Heart left ventricle (tissue), 16 donors: ENCODE measurements at regions not wholly inside any gene's neighbourhood (a gene's known extent, or its start where the extent isn't known, plus 50 kb on each side); places are given as distances from the start of the nearest gene placed in this dataset.

Experiments
- ATAC-seq, 4 donors: fragments of 200-7000 bp; cut with Tn5 transposase; one replicate each; pipeline ENCODE4 v1.9.1; 2020 to 2022; ENCODE audit warnings: moderate library complexity in 4 of 4, mild to moderate bottlenecking in 3 of 4, moderate number of reproducible peaks in 1 of 4
- DNase-seq, 5 donors: peaks; one replicate each; pipeline ENCODE4 v3.0.0-alpha.2; 2020
- H3K27ac ChIP-seq, 12 donors: fragments of 200-600 bp; sonication (generic) in 4 of 12; one replicate each; pipeline versions ENCODE4 v1.5.0 to v1.8.0; 2016 to 2022; ENCODE audit warnings: mild to moderate bottlenecking in 2 of 12
- H3K27me3 ChIP-seq, 9 donors: fragments of 200-600 bp; sonication (generic) in 2 of 9; one replicate each; pipeline versions ENCODE4 v1.5.1 to v1.8.0; 2016 to 2022; ENCODE audit warnings: mild to moderate bottlenecking in 3 of 9
- H3K36me3 ChIP-seq, 9 donors: fragments of 200-600 bp; sonication (generic) in 2 of 9; one replicate each; pipeline versions ENCODE4 v1.5.0 to v1.8.0; 2018 to 2022; ENCODE audit warnings: mild to moderate bottlenecking in 2 of 9
- H3K4me1 ChIP-seq, 12 donors: fragments of 200-600 bp; sonication (generic) in 4 of 12; one replicate each; pipeline versions ENCODE4 v1.5.0 to v1.8.0; 2016 to 2022; ENCODE audit warnings: mild to moderate bottlenecking in 3 of 12
- H3K4me3 ChIP-seq, 12 donors: fragments of 200-600 bp; sonication (generic) in 4 of 12; one replicate each; pipeline versions ENCODE4 v1.5.0 to v1.8.0; 2017 to 2022; ENCODE audit warnings: mild to moderate bottlenecking in 9 of 12, moderate library complexity in 4 of 12
- H3K9me3 ChIP-seq, 12 donors: fragments of 200-600 bp; sonication (generic) in 4 of 12; one replicate each; pipeline versions ENCODE4 v1.5.0 to v1.8.0; 2016 to 2022; ENCODE audit warnings: mild to moderate bottlenecking in 1 of 12
- CTCF ChIP-seq, 12 donors: fragments of 200-600 bp; sonication (generic) in 4 of 12; IDR thresholded peaks; one replicate each; pipeline versions ENCODE4 v1.5.0 to v1.8.0; 2018 to 2022; ENCODE audit warnings: antibody characterized with exemption in 12 of 12, mild to moderate bottlenecking in 5 of 12
- POLR2A ChIP-seq, 2 donors: fragments of 450-650 bp; IDR thresholded peaks; one replicate each; pipeline ENCODE4 v1.6.1; 2017; ENCODE audit warnings: antibody characterized with exemption in 2 of 2, mild to moderate bottlenecking in 2 of 2, moderate library complexity in 2 of 2
- WGBS, 4 donors: extraction: QIAGEN DNeasy Blood & Tissue Kit in 2 of 4; methylation state at CpG; one replicate each; pipeline versions ENCODE4 v1.1.5 to v1.1.7; 2013 to 2018; 5-methylcytosine and 5-hydroxymethylcytosine counted together
- intact Hi-C, 10 donors: fragments of 100-400 bp; cut with DNase I; formaldehyde crosslinking; loops; one replicate each; pipeline versions ENCODE4 v1.11.1 to v1.14.2; 2022
- donor health status: ischemic (EF 13 %, LVEDD 7.1; RV severe dilation, severe dysfunction).
- donor health status: healthy with polysubstance abuse.
- donor health status: DM: no; HTN: yes; CAD: no.
- donor health status: DM: no; HTN: no; CAD: no.
- donor health status: ischemic (EF 25% LVEDD 6.9; RV normal size, moderate dysfunction).
- donor health status: ischemic (EF 25% LVEDD 5.7; RV mildly dilated, moderate dysfunction).
- donor health status: healthy.
- donor health status: DM: yes; HTN: yes; CAD: no.
- donor health status: ischemic (EF 35%, LVEDD 5.7; RV mildly dilated, moderate dysfunction).
- donor health status: nonischemic (EF 11% LVEDD 7.7; RV severe dilation, severe dysfunction).
- donor health status: DM: yes; HTN: yes; CAD: no.
- donor health status: PGD.
- donor health status: ischemic (EF 29% LVEDD 5.4; RV normal size, mild dysfunction).
- donor health status: nonischemic (EF 23%, LVEDD 6.1; RV moderate dilation, normal function).

GRCh38 chr1:56311766-56312165 lies 267.6 kb downstream of the PLPP3 start:
- H3K27ac ChIP-seq, result no peak overlapping the region
- no peak for ATAC-seq
- intact Hi-C loops, result no loop called here
- no peak for TF ChIP-seq CTCF (IDR thresholded peaks at IDR 0.05)
- 49 to 98% (median 75%) methylated on average over 2 of the region's 2 CpGs for WGBS, 4 donors
- no peak for DNase-seq
- peaks cover 0 to 26% (median 3%) of the 10 kb centered on the region in 12 donors for H3K9me3 ChIP-seq
- H3K27me3 ChIP-seq, result no peaks in the 10 kb centered on the region
- H3K4me3 ChIP-seq, result no peak overlapping the region
- H3K4me1 ChIP-seq, result peaks cover 0 to 12% (median 1%) of the 10 kb centered on the region in 12 donors
- H3K36me3 ChIP-seq, result no peaks in the 10 kb centered on the region

GRCh38 chr1:56310945-56311344 lies 268.4 kb downstream of the PLPP3 start:
- H3K36me3 ChIP-seq, result no peaks in the 10 kb centered on the region
- H3K9me3 ChIP-seq, result peaks cover 0 to 26% (median 3%) of the 10 kb centered on the region in 12 donors
- no peaks in the 10 kb centered on the region for H3K27me3 ChIP-seq
- TF ChIP-seq CTCF (IDR thresholded peaks at IDR 0.05) (no peak), POLR2A (IDR thresholded peaks at IDR 0.05) (no peak)
- 75 to 89% (median 83%) methylated on average over 3 of the region's 3 CpGs for WGBS, 4 donors
- H3K4me3 ChIP-seq, result no peak overlapping the region
- peaks cover 0 to 9% (median 1%) of the 10 kb centered on the region in 12 donors for H3K4me1 ChIP-seq
- no peak overlapping the region for H3K27ac ChIP-seq
- intact Hi-C loops, result no loop called here
- ATAC-seq, result no peak
- no peak for DNase-seq

- peaks cover 0 to 25% (median 9%) of the 10 kb centered on the region in 12 donors for H3K4me1 ChIP-seq
- TF ChIP-seq CTCF (IDR thresholded peaks at IDR 0.05), result no peak
- TF ChIP-seq POLR2A (IDR thresholded peaks at IDR 0.05), result no peak
- peaks cover 0 to 21% (median 3%) of the 10 kb centered on the region in 12 donors for H3K9me3 ChIP-seq
- ATAC-seq (no peak), DNase-seq (no peak)
- H3K4me3 ChIP-seq, result no peak overlapping the region
- no peaks in the 10 kb centered on the region for H3K27me3 ChIP-seq
- no peaks in the 10 kb centered on the region for H3K36me3 ChIP-seq
- intact Hi-C loops, result no loop called here
- 46 to 64% (median 50%) methylated on average over 1 of the region's 1 CpG for WGBS, 4 donors
- H3K27ac ChIP-seq, result peak overlapping the region in 1 of 12 donors; percentile 2
These were observed 270.3 kb downstream of the PLPP3 start for GRCh38 chr1:56309065-56309464.

- DNase-seq, result peak in 1 of 5 donors; percentile 43
- Histone ChIP-seq H3K9me3 (peaks cover 0 to 14% (median 0%) of the 10 kb centered on the region in 12 donors), H3K4me3 (no peak overlapping the region), H3K27me3 (no peaks in the 10 kb centered on the region), H3K27ac (peak overlapping the region in 10 of 12 donors; percentile 10 to 76 (median 47)), H3K4me1 (peaks cover 0 to 39% (median 20%) of the 10 kb centered on the region in 12 donors), H3K36me3 (no peaks in the 10 kb centered on the region)
- intact Hi-C loops, result loop anchor here in 1 of 10 donors (5.0 kb wide), 1 partner anchor 272 kb away; the partner anchor contains the start of gene PLPP3
- ATAC-seq, result peak; percentile 84 to 90 (median 88)
- 37 to 40% (median 39%) methylated on average over 4 of the region's 4 CpGs for WGBS, 4 donors
- TF ChIP-seq POLR2A (IDR thresholded peaks at IDR 0.05) (no peak), CTCF (IDR thresholded peaks at IDR 0.05) (no peak)
These were observed 274.4 kb downstream of the PLPP3 start for GRCh38 chr1:56304975-56305374.
